Vagina (tissue), 2 donors: ENCODE measurements at regions not wholly inside any gene's neighbourhood (a gene's known extent, or its start where the extent isn't known, plus 50 kb on each side); places are given as distances from the start of the nearest gene placed in this dataset.

ENCODE experiments used
- DNase-seq, 2 donors: peaks; one replicate each; pipeline ENCODE4 v3.0.0-alpha.2; 2017; ENCODE audit errors: extremely low spot score in 2 of 2
- H3K27ac ChIP-seq: fragments of 200-600 bp; sonication (generic); one replicate; pipeline ENCODE4 v1.5.1; 2019
- H3K27me3 ChIP-seq: fragments of 200-600 bp; sonication (generic); one replicate; pipeline ENCODE4 v1.5.1; 2019
- H3K36me3 ChIP-seq, 2 donors: fragments of 200-600 bp; sonication (generic); one replicate each; pipeline ENCODE4 v1.5.1; 2017 to 2019
- H3K4me1 ChIP-seq: fragments of 200-600 bp; sonication (generic); one replicate; pipeline ENCODE4 v1.5.1; 2019
- H3K4me3 ChIP-seq, 2 donors: fragments of 200-600 bp; sonication (generic); 1 replicate in 1 of 2; 2 replicates in 1 of 2; pipeline ENCODE4 v1.5.1; 2016 to 2019
- H3K9me3 ChIP-seq: fragments of 200-600 bp; sonication (generic); one replicate; pipeline ENCODE4 v1.5.1; 2019
- POLR2A ChIP-seq, 2 donors: fragments of 450-650 bp; IDR thresholded peaks; one replicate each; pipeline ENCODE4 v1.6.1; 2017; ENCODE audit warnings: antibody characterized with exemption in 2 of 2, mild to moderate bottlenecking in 2 of 2, moderate library complexity in 2 of 2
- POLR2AphosphoS5 ChIP-seq, 2 donors: sonication (generic); formaldehyde crosslinking; IDR thresholded peaks; one replicate each; pipeline ENCODE4 v1.9.0; 2017; ENCODE audit warnings: antibody characterized with exemption in 2 of 2, mild to moderate bottlenecking in 2 of 2, low read depth in 1 of 2; ENCODE audit not compliant: insufficient read depth in 1 of 2
- intact Hi-C: fragments of 100-400 bp; cut with DNase I; formaldehyde crosslinking; loops from one replicate; pipeline ENCODE4 v1.15.1; 2023
- TF ChIP-seq, protein P1 (sequence below), 3 experiments: fragments of 450-650 bp in 2 of 3; fragments of 200-600 bp in 1 of 3; sonication (generic) in 1 of 3; IDR thresholded peaks; one replicate each; pipeline ENCODE4 v1.5.1; 2017 to 2019; ENCODE audit warnings: antibody characterized with exemption in 3 of 3, mild to moderate bottlenecking in 2 of 3, moderate library complexity in 2 of 3

DNA sequence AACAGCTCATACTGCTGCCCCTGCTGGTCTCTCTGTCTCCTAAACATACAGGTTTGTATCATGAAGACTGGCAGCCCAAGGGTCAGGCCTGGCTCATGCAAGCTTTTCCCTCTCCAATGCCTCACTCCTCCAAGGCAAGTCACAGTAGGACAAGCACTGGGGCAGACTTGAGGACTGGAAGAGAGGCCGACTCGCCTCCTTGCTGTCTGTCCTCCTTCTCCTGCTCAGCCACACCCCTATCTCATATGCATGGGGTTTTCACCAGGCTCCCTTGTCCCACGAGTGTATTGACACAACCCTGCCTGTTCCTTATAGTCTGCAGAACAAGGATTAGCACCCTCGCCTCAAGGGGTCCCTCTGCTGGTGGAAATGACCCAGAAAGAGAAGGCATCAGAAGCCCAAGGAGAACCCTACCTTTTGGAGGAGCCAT is 223.7 kb downstream of the SOX11 start:
- Histone ChIP-seq H3K36me3 (no peaks in the 10 kb centered on the region), H3K4me3 (no peak overlapping the region), H3K9me3 (no peaks in the 10 kb centered on the region), H3K27ac (no peak overlapping the region), H3K27me3 (no peaks in the 10 kb centered on the region), H3K4me1 (no peaks in the 10 kb centered on the region)
- no peak for TF ChIP-seq POLR2AphosphoS5 (IDR thresholded peaks at IDR 0.05; ENCODE audit: insufficient read depth in 1 of 2, low read depth in 1 of 2)
- TF ChIP-seq, protein P1, sequence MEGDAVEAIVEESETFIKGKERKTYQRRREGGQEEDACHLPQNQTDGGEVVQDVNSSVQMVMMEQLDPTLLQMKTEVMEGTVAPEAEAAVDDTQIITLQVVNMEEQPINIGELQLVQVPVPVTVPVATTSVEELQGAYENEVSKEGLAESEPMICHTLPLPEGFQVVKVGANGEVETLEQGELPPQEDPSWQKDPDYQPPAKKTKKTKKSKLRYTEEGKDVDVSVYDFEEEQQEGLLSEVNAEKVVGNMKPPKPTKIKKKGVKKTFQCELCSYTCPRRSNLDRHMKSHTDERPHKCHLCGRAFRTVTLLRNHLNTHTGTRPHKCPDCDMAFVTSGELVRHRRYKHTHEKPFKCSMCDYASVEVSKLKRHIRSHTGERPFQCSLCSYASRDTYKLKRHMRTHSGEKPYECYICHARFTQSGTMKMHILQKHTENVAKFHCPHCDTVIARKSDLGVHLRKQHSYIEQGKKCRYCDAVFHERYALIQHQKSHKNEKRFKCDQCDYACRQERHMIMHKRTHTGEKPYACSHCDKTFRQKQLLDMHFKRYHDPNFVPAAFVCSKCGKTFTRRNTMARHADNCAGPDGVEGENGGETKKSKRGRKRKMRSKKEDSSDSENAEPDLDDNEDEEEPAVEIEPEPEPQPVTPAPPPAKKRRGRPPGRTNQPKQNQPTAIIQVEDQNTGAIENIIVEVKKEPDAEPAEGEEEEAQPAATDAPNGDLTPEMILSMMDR (IDR thresholded peaks at IDR 0.05): no peak
- no peak for TF ChIP-seq POLR2A (IDR thresholded peaks at IDR 0.05)
- no peak for DNase-seq
- intact Hi-C loops: no loop called here

DNA sequence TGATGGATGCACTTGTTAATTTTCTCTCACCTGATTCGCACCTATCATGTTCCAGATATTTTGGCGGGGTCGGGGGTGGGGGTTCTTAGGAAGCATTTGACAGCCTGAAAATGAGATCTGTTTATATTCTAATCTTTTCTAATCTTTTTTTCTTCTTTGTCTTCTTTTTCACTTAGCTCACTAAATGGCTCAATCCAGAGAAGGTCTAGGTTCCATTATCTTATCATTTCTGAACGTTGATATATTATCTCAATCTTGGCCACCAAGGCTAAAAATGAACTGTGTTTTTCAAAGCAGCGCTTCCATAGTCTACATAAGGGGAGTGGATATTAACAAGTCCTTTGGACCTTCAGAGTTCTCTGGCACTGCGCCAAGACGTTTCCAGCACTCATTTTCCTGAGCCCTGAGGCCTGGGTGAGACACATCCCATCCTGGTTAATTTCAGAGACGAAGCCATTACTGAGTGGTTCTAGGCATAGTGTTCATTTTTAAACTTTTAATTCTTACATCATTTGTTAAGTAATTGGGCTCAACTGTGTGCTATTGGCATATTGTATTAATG is 229.0 kb downstream of the SOX11 start:
- H3K4me1 ChIP-seq: no peaks in the 10 kb centered on the region
- no peaks in the 10 kb centered on the region for H3K9me3 ChIP-seq
- DNase-seq: no peak
- no peaks in the 10 kb centered on the region for H3K36me3 ChIP-seq
- H3K4me3 ChIP-seq: no peak overlapping the region
- intact Hi-C loops: no loop called here
- TF ChIP-seq POLR2A (IDR thresholded peaks at IDR 0.05) (no peak), POLR2AphosphoS5 (IDR thresholded peaks at IDR 0.05; ENCODE audit: insufficient read depth in 1 of 2, low read depth in 1 of 2) (no peak)
- TF ChIP-seq, protein P1 (IDR thresholded peaks at IDR 0.05): no peak
- H3K27me3 ChIP-seq: no peaks in the 10 kb centered on the region
- H3K27ac ChIP-seq: no peak overlapping the region

DNA sequence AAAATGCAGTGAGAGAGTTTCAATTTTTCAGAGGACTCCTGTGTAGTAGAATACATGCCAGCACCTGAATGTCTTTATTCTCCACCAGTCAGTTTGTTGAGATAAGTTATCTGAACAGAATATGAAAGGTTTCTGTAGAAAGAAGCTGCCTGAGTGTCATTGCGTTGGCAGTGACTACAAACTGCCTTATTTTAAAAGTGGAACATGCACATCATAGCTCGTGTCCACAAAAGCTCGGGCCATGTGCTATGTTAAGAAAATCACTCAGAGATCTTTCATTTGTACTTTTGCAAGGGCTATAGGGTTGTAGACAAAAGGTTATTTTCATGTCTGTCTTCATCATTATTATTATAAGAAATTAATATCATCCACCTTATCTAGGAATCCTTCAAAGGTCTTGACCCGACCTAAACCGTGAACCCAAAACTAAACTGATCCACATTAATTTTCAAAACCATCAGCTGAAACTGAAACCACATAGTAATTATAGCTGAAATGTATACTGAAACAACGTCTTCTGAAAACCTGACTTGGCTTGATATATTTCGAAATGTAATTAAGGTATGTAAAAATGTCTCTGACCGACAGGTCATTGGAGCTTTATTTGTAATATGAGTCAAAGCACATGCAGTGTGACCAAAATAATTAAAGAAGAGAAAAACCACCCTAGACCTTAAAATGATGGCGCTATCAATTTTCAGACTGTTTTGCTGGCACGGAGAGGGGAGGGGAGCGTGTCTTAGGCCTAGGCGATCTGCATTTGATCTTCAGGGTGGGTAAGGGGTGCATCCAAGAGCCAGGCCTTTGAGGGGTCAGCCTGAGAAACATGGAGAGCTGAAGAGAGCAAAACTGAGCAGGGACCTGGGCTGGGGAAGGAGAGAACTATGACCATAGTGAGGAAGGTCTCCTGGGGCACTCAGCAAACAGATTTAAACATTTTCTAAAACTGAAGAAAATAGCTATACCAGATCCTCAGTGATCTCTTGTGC is 232.1 kb downstream of the SOX11 start:
- DNase-seq: no peak
- no peak overlapping the region for H3K27ac ChIP-seq
- no peaks in the 10 kb centered on the region for H3K9me3 ChIP-seq
- H3K36me3 ChIP-seq: no peaks in the 10 kb centered on the region
- no peaks in the 10 kb centered on the region for H3K4me1 ChIP-seq
- no peaks in the 10 kb centered on the region for H3K27me3 ChIP-seq
- intact Hi-C loops: no loop called here
- no peak for TF ChIP-seq POLR2AphosphoS5 (IDR thresholded peaks at IDR 0.05; ENCODE audit: insufficient read depth in 1 of 2, low read depth in 1 of 2)
- no peak for TF ChIP-seq POLR2A (IDR thresholded peaks at IDR 0.05)
- TF ChIP-seq, protein P1 (IDR thresholded peaks at IDR 0.05): no peak
- H3K4me3 ChIP-seq: no peak overlapping the region

DNA sequence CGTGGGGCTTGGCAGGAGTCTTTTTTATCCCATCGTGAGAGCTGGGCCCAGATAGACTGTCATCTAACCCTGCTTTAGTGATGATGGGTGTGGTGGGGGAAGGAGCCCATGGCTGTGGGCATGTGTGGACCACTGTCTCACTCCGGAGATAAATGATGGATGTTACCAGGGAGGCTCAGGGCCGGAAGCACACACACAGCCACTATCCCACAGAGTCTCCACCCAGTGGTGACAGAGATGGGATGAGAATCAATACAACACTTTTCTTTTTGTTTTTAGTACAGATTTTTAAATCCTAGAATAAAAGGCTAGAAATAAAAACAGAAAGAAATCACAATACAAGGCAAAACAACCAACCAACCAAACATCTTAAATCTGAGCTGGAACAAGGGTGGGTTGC is 233.4 kb downstream of the SOX11 start:
- intact Hi-C loops: no loop called here
- Histone ChIP-seq H3K36me3 (no peaks in the 10 kb centered on the region), H3K4me1 (no peaks in the 10 kb centered on the region), H3K27me3 (no peaks in the 10 kb centered on the region), H3K9me3 (peaks cover 3% of the 10 kb centered on the region), H3K27ac (no peak overlapping the region), H3K4me3 (no peak overlapping the region)
- TF ChIP-seq POLR2AphosphoS5 (IDR thresholded peaks at IDR 0.05; ENCODE audit: insufficient read depth in 1 of 2, low read depth in 1 of 2) (no peak), POLR2A (IDR thresholded peaks at IDR 0.05) (no peak)
- TF ChIP-seq, protein P1 (IDR thresholded peaks at IDR 0.05): no peak
- no peak for DNase-seq
